CD14-positive monocyte (primary cell): ENCODE measurements at regions not wholly inside any gene's neighbourhood (a gene's known extent, or its start where the extent isn't known, plus 50 kb on each side); places are given as distances from the start of the nearest gene placed in this dataset.

ENCODE experiments used
- DNase-seq, 3 donors: peaks; one replicate each; pipeline ENCODE4 v3.0.0-alpha.2; 2011 to 2022
- H2AFZ ChIP-seq: 2 replicates; pipeline ENCODE4 v1.6.0; 2012; ENCODE audit warnings: mild to moderate bottlenecking, low read depth, low read length, inconsistent platforms; ENCODE audit not compliant: insufficient read depth, poor library complexity, severe bottlenecking
- H3K27ac ChIP-seq, 2 donors: 1 replicate in 1 of 2; 2 replicates in 1 of 2; pipeline ENCODE4 v1.5.1; 2012 to 2013; ENCODE audit warnings: low read length in 2 of 2, control low read depth in 1 of 2, inconsistent platforms in 1 of 2, low read depth in 1 of 2, mild to moderate bottlenecking in 1 of 2
- H3K27me3 ChIP-seq, 2 donors: one replicate each; pipeline versions ENCODE4 v1.6.0 to v1.6.1; 2011 to 2013; ENCODE audit warnings: low read length in 2 of 2; ENCODE audit not compliant: control insufficient read depth in 2 of 2, insufficient read depth in 2 of 2
- H3K36me3 ChIP-seq, 2 donors: replicated peaks in 1 of 2; 1 replicate in 1 of 2; 2 replicates in 1 of 2; pipeline versions ENCODE4 v1.5.1 to v1.6.1; 2012 to 2013; ENCODE audit warnings: low read length in 2 of 2, control low read depth in 1 of 2, inconsistent platforms in 1 of 2, mild to moderate bottlenecking in 1 of 2; ENCODE audit not compliant: insufficient read depth in 2 of 2, control insufficient read depth in 1 of 2
- H3K4me1 ChIP-seq, 2 donors: 1 replicate in 1 of 2; 2 replicates in 1 of 2; pipeline versions ENCODE4 v1.5.1 to v1.6.1; 2012 to 2013; ENCODE audit warnings: low read length in 2 of 2, control low read depth in 1 of 2, inconsistent platforms in 1 of 2, mild to moderate bottlenecking in 1 of 2, moderate library complexity in 1 of 2; ENCODE audit not compliant: insufficient read depth in 2 of 2, control insufficient read depth in 1 of 2
- H3K4me2 ChIP-seq: replicated peaks from 2 replicates; pipeline ENCODE3; 2012; ENCODE audit warnings: low read length, moderate library complexity, mild to moderate bottlenecking; ENCODE audit not compliant: poor library complexity, severe bottlenecking; ENCODE audit errors: extremely low read depth
- H3K4me3 ChIP-seq, 3 experiments: fragments of 200-600 bp in 1 of 3; sonication (generic) in 1 of 3; replicated peaks in 1 of 3; 1 replicate in 2 of 3; 2 replicates in 1 of 3; pipeline ENCODE4 v1.5.1; 2011 to 2013; ENCODE audit warnings: low read length in 3 of 3, mild to moderate bottlenecking in 3 of 3, control low read depth in 2 of 3, low read depth in 2 of 3, inconsistent platforms in 1 of 3, moderate library complexity in 1 of 3
- H3K79me2 ChIP-seq: 2 replicates; pipeline ENCODE4 v1.6.0; 2012; ENCODE audit warnings: mild to moderate bottlenecking, control low read depth, inconsistent platforms, low read length, moderate library complexity; ENCODE audit not compliant: insufficient read depth
- H3K9ac ChIP-seq: 2 replicates; pipeline ENCODE4 v1.6.0; 2017; ENCODE audit warnings: low read length, mild to moderate bottlenecking; ENCODE audit not compliant: insufficient read depth, poor library complexity, severe bottlenecking
- H3K9me3 ChIP-seq, 2 donors: replicated peaks in 1 of 2; 1 replicate in 1 of 2; 2 replicates in 1 of 2; pipeline versions ENCODE4 v1.5.1 to v1.6.1; 2012 to 2013; ENCODE audit warnings: low read length in 2 of 2, control low read depth in 1 of 2; ENCODE audit not compliant: control insufficient read depth in 1 of 2, insufficient read depth in 1 of 2
- H4K20me1 ChIP-seq: 2 replicates; pipeline ENCODE4 v1.6.0; 2012; ENCODE audit warnings: mild to moderate bottlenecking, low read length, control low read depth, moderate library complexity; ENCODE audit not compliant: insufficient read depth
- H3K27ac Mint-ChIP-seq, 7 donors: one replicate each; pipeline ENCODE4 v1.8.0; 2020; ENCODE audit warnings: mild to moderate bottlenecking in 7 of 7, mixed read lengths in 7 of 7, moderate library complexity in 6 of 7, inconsistent platforms in 2 of 7
- H3K27me3 Mint-ChIP-seq, 3 donors: one replicate each; pipeline ENCODE4 v1.8.0; 2021 to 2022; ENCODE audit warnings: low read depth in 3 of 3, mild to moderate bottlenecking in 3 of 3, mixed read lengths in 3 of 3, moderate library complexity in 3 of 3, inconsistent platforms in 1 of 3
- H3K36me3 Mint-ChIP-seq, 2 donors: one replicate each; pipeline ENCODE4 v1.8.0; 2020; ENCODE audit warnings: mixed read lengths in 2 of 2, inconsistent platforms in 1 of 2, mild to moderate bottlenecking in 1 of 2
- H3K4me1 Mint-ChIP-seq: one replicate; pipeline ENCODE4 v1.8.0; 2020; ENCODE audit warnings: mild to moderate bottlenecking, mixed read lengths
- H3K4me3 Mint-ChIP-seq, 2 donors: one replicate each; pipeline ENCODE4 v1.8.0; 2020; ENCODE audit warnings: mild to moderate bottlenecking in 2 of 2, mixed read lengths in 2 of 2, moderate library complexity in 1 of 2
- H3K9me3 Mint-ChIP-seq, 7 donors: one replicate each; pipeline ENCODE4 v1.8.0; 2020 to 2022; ENCODE audit warnings: mixed read lengths in 7 of 7, mild to moderate bottlenecking in 6 of 7, moderate library complexity in 6 of 7, inconsistent platforms in 2 of 7
- CTCF ChIP-seq: fragments of 200-600 bp; IDR thresholded peaks from one replicate; pipeline ENCODE4 v1.8.0; 2022; ENCODE audit warnings: antibody characterized with exemption, mild to moderate bottlenecking
- WGBS: methylation state at CpG from one replicate; pipeline ENCODE4 v1.1.5; 2013; ENCODE audit warnings: missing lambda C conversion rate; ENCODE audit not compliant: insufficient coverage; 5-methylcytosine and 5-hydroxymethylcytosine counted together
- intact Hi-C, 2 donors: fragments of 100-400 bp; cut with micrococcal nuclease; formaldehyde crosslinking; loops; one replicate each; pipeline versions ENCODE4 v1.15.0 to v1.15.1; 2023

GRCh38 chr9:2299156-2299842 lies 284.2 kb downstream of the SMARCA2 start:
- H3K9me3 ChIP-seq: peaks cover 0 to 2% of the 10 kb centered on the region in 2 donors
- no peaks in the 10 kb centered on the region for H3K27me3 ChIP-seq
- H3K4me1 ChIP-seq: no peaks in the 10 kb centered on the region
- Mint-ChIP-seq H3K27ac (no peak overlapping the region), H3K4me1 (no peaks in the 10 kb centered on the region), H3K27me3 (peaks cover 0 to 3% (median 3%) of the 10 kb centered on the region in 3 donors), H3K36me3 (no peaks in the 10 kb centered on the region), H3K9me3 (peaks cover 5 to 18% (median 13%) of the 10 kb centered on the region in 7 donors), H3K4me3 (no peak overlapping the region)
- H2AFZ ChIP-seq: no peak overlapping the region
- intact Hi-C loops: no loop called here
- no peak for TF ChIP-seq CTCF
- H3K79me2 ChIP-seq: no peaks in the 10 kb centered on the region
- H4K20me1 ChIP-seq: no peaks in the 10 kb centered on the region
- H3K36me3 ChIP-seq: no peaks in the 10 kb centered on the region
- H3K4me2 ChIP-seq: no peak overlapping the region
- no peak overlapping the region for H3K9ac ChIP-seq
- no peak for DNase-seq
- H3K27ac ChIP-seq: no peak overlapping the region
- 100% methylated on average over 4 of the region's 5 CpGs for WGBS
- H3K4me3 ChIP-seq: no peak overlapping the region

- Histone ChIP-seq H3K27me3 (no peaks in the 10 kb centered on the region), H3K9ac (no peak overlapping the region), H4K20me1 (no peaks in the 10 kb centered on the region), H3K27ac (no peak overlapping the region), H3K4me3 (no peak overlapping the region), H3K9me3 (peaks cover 0 to 2% of the 10 kb centered on the region in 2 donors), H3K36me3 (no peaks in the 10 kb centered on the region), H3K4me2 (no peak overlapping the region), H3K4me1 (no peaks in the 10 kb centered on the region), H2AFZ (no peak overlapping the region), H3K79me2 (no peaks in the 10 kb centered on the region)
- Mint-ChIP-seq H3K4me3 (no peak overlapping the region), H3K4me1 (no peaks in the 10 kb centered on the region), H3K27me3 (peaks cover 0 to 3% (median 3%) of the 10 kb centered on the region in 3 donors), H3K36me3 (no peaks in the 10 kb centered on the region), H3K27ac (no peak overlapping the region), H3K9me3 (peaks cover 5 to 18% (median 13%) of the 10 kb centered on the region in 7 donors)
- WGBS: 100% methylated on average over 2 of the region's 4 CpGs
- no peak for TF ChIP-seq CTCF
- no peak for DNase-seq
- intact Hi-C loops: no loop called here
Measured at GRCh38 chr9:2299843-2300205, 284.7 kb downstream of the SMARCA2 start.
